H1 (cell line): ENCODE measurements at regions not wholly inside any gene's neighbourhood (a gene's known extent, or its start where the extent isn't known, plus 50 kb on each side); places are given as distances from the start of the nearest gene placed in this dataset.

Experiments
- CTCF ChIA-PET: fragments of 300-600 bp; sonication (Branson Sonifier 250); formaldehyde crosslinking; loops from one replicate; lab custom pipeline; 2021; ENCODE audit not compliant: partially characterized antibody; lab: Charles Lee
- POLR2A ChIA-PET: fragments of 300-600 bp; sonication (Branson Sonifier 250); formaldehyde crosslinking; loops from one replicate; lab custom pipeline; 2021; ENCODE audit warnings: inconsistent platforms; ENCODE audit not compliant: partially characterized antibody; lab: Charles Lee
- DNase-seq, 2 experiments: peaks; one replicate each; pipeline versions ENCODE4 v3.0.0 to v3.0.0-alpha.2; 2010 to 2022; ENCODE audit warnings: low spot score in 2 of 2, low read depth in 1 of 2, mixed read lengths in 1 of 2
- FAIRE-seq: peaks from 2 replicates; lab custom pipeline; 2011; peaks lifted over from hg19 to GRCh38; lab: Jason Lieb, UNC
- H2AFZ ChIP-seq: 2 replicates; pipeline ENCODE4 v1.8.1; 2012; ENCODE audit warnings: low read length, inconsistent platforms
- H2AK5ac ChIP-seq: 2 replicates; pipeline ENCODE4 v1.6.1; 2013; ENCODE audit warnings: low read depth, low read length
- H2BK120ac ChIP-seq: replicated peaks from 2 replicates; pipeline ENCODE3; 2013; ENCODE audit warnings: low read depth, low read length, inconsistent platforms
- H2BK12ac ChIP-seq: 2 replicates; pipeline ENCODE4 v1.6.1; 2013; ENCODE audit warnings: low read depth, low read length
- H2BK15ac ChIP-seq: 2 replicates; pipeline ENCODE4 v1.6.1; 2013; ENCODE audit warnings: low read length
- H2BK20ac ChIP-seq: 2 replicates; pipeline ENCODE4 v1.6.1; 2013; ENCODE audit warnings: low read length
- H2BK5ac ChIP-seq: 2 replicates; pipeline ENCODE4 v1.6.1; 2013; ENCODE audit warnings: low read depth, low read length
- H3K14ac ChIP-seq: 2 replicates; pipeline ENCODE4 v1.6.1; 2013; ENCODE audit warnings: inconsistent platforms; ENCODE audit not compliant: insufficient read length
- H3K18ac ChIP-seq: 2 replicates; pipeline ENCODE4 v1.6.1; 2013; ENCODE audit warnings: low read length; ENCODE audit errors: extremely low read depth
- H3K23ac ChIP-seq: 2 replicates; pipeline ENCODE4 v1.6.1; 2013; ENCODE audit warnings: inconsistent platforms; ENCODE audit not compliant: insufficient read length
- H3K23me2 ChIP-seq: 2 replicates; pipeline ENCODE4 v1.6.1; 2013; ENCODE audit warnings: low read depth, low read length
- H3K27ac ChIP-seq: 2 replicates; pipeline ENCODE4 v1.6.1; 2011; ENCODE audit warnings: low read depth, low read length, inconsistent platforms
- H3K27me3 ChIP-seq, 4 experiments: replicated peaks in 1 of 4; 1 replicate in 1 of 4; 2 replicates in 3 of 4; pipeline versions ENCODE4 v1.6.1 to v1.8.1; 2011 to 2013; ENCODE audit warnings: low read length in 3 of 4, mild to moderate bottlenecking in 3 of 4, inconsistent platforms in 2 of 4, mixed read lengths in 2 of 4, moderate library complexity in 1 of 4; ENCODE audit not compliant: control insufficient read depth in 3 of 4, insufficient read depth in 3 of 4; ENCODE audit errors: extremely low read depth in 1 of 4
- H3K36me3 ChIP-seq, 4 experiments: 2 replicates each; pipeline versions ENCODE4 v1.6.1 to v1.8.1; 2011 to 2013; ENCODE audit warnings: mild to moderate bottlenecking in 4 of 4, low read length in 3 of 4, moderate library complexity in 2 of 4, control low read depth in 1 of 4, inconsistent platforms in 1 of 4; ENCODE audit not compliant: insufficient read depth in 4 of 4, control insufficient read depth in 2 of 4
- H3K4ac ChIP-seq: replicated peaks from 2 replicates; pipeline ENCODE3; 2013; ENCODE audit warnings: low read length, low read depth, mixed read lengths, inconsistent platforms; ENCODE audit not compliant: insufficient read length
- H3K4me1 ChIP-seq, 4 experiments: replicated peaks in 1 of 4; 1 replicate in 1 of 4; 2 replicates in 3 of 4; pipeline versions ENCODE4 v1.6.1 to v1.8.1; 2011 to 2013; ENCODE audit warnings: low read length in 3 of 4, inconsistent platforms in 2 of 4, mixed read lengths in 1 of 4; ENCODE audit not compliant: insufficient read depth in 4 of 4, control insufficient read depth in 3 of 4
- H3K4me2 ChIP-seq, 2 experiments: 2 replicates each; pipeline versions ENCODE4 v1.6.1 to v1.8.1; 2011 to 2013; ENCODE audit warnings: low read depth in 2 of 2, low read length in 2 of 2, control low read depth in 1 of 2, inconsistent platforms in 1 of 2, mild to moderate bottlenecking in 1 of 2; ENCODE audit not compliant: insufficient read depth in 1 of 2
- H3K4me3 ChIP-seq, 4 experiments: fragments of 200-600, 300-600 bp in 1 of 4; sonication (generic), shearing (Covaris generic), sonication (Bioruptor Twin) in 1 of 4; 2 replicates each; pipeline versions ENCODE4 v1.5.1 to v1.8.1; 2011 to 2016; ENCODE audit warnings: low read length in 4 of 4, low read depth in 3 of 4, control low read depth in 2 of 4, inconsistent platforms in 2 of 4, mild to moderate bottlenecking in 2 of 4, mixed read lengths in 1 of 4, moderate library complexity in 1 of 4; ENCODE audit not compliant: insufficient read depth in 2 of 4; ENCODE audit errors: extremely low read depth in 1 of 4
- H3K56ac ChIP-seq: replicated peaks from 2 replicates; pipeline ENCODE3; 2013; ENCODE audit warnings: low read depth, mild to moderate bottlenecking, mixed read lengths, low read length, inconsistent platforms; ENCODE audit not compliant: insufficient read length
- H3K79me1 ChIP-seq: 2 replicates; pipeline ENCODE4 v1.6.1; 2013; ENCODE audit warnings: low read depth, low read length, control low read depth
- H3K79me2 ChIP-seq, 2 experiments: 2 replicates each; pipeline versions ENCODE4 v1.6.1 to v1.8.1; 2012 to 2013; ENCODE audit warnings: low read length in 2 of 2, mild to moderate bottlenecking in 2 of 2, inconsistent platforms in 1 of 2; ENCODE audit not compliant: insufficient read depth in 2 of 2, control insufficient read depth in 1 of 2
- H3K9ac ChIP-seq, 4 experiments: replicated peaks in 1 of 4; 1 replicate in 1 of 4; 2 replicates in 3 of 4; pipeline versions ENCODE4 v1.6.1 to v1.8.1; 2011 to 2013; ENCODE audit warnings: low read depth in 3 of 4, low read length in 3 of 4, control low read depth in 2 of 4, mild to moderate bottlenecking in 2 of 4, moderate library complexity in 2 of 4, inconsistent platforms in 1 of 4; ENCODE audit errors: extremely low read depth in 1 of 4
- H3K9me3 ChIP-seq, 2 experiments: 2 replicates each; pipeline versions ENCODE4 v1.6.1 to v1.8.1; 2012 to 2013; ENCODE audit warnings: mild to moderate bottlenecking in 2 of 2, moderate library complexity in 2 of 2, control low read depth in 1 of 2, inconsistent platforms in 1 of 2, low read depth in 1 of 2, low read length in 1 of 2, mixed read lengths in 1 of 2; ENCODE audit not compliant: insufficient read depth in 2 of 2
- H4K20me1 ChIP-seq, 2 experiments: replicated peaks in 1 of 2; 2 replicates each; pipeline versions ENCODE3 to v1.8.1; 2011 to 2013; ENCODE audit warnings: inconsistent platforms in 2 of 2, low read length in 2 of 2, mild to moderate bottlenecking in 1 of 2; ENCODE audit not compliant: insufficient read depth in 2 of 2, control insufficient read depth in 1 of 2
- H4K5ac ChIP-seq: 2 replicates; pipeline ENCODE4 v1.6.1; 2013; ENCODE audit warnings: low read length, low read depth, mixed read lengths, inconsistent platforms; ENCODE audit not compliant: insufficient read length
- H4K8ac ChIP-seq: 2 replicates; pipeline ENCODE4 v1.8.0; 2013; ENCODE audit warnings: mild to moderate bottlenecking, moderate library complexity, low read length, inconsistent platforms; ENCODE audit not compliant: insufficient read depth; ENCODE audit errors: extremely low read depth
- H4K91ac ChIP-seq: replicated peaks from 2 replicates; pipeline ENCODE3; 2013; ENCODE audit warnings: low read length, mixed read lengths, inconsistent platforms; ENCODE audit not compliant: insufficient read length
- ASH2L ChIP-seq: fragments of 200-600, 300-600 bp; sonication (generic); IDR thresholded peaks from one replicate; pipeline ENCODE4 v1.7.1; 2017; ENCODE audit warnings: low read length
- CTCF ChIP-seq, 3 experiments: IDR thresholded peaks; 1 replicate in 2 of 3; 2 replicates in 1 of 3; pipeline versions ENCODE4 v1.5.1 to v1.6.1; 2011; ENCODE audit warnings: low read length in 3 of 3, mild to moderate bottlenecking in 3 of 3, inconsistent platforms in 2 of 3, low read depth in 1 of 3, moderate library complexity in 1 of 3; ENCODE audit not compliant: insufficient read depth in 1 of 3; ENCODE audit errors: control extremely low read depth in 1 of 3
- FOSL1 ChIP-seq: IDR thresholded peaks from 2 replicates; pipeline ENCODE4 v1.6.1; 2011; ENCODE audit warnings: mild to moderate bottlenecking, low read depth, low read length, moderate library complexity; ENCODE audit not compliant: insufficient read depth
- POLR2AphosphoS5 ChIP-seq: IDR thresholded peaks from 2 replicates; pipeline ENCODE4 v1.6.1; 2011; ENCODE audit warnings: low read depth, low read length
- SIRT6 ChIP-seq: IDR thresholded peaks from one replicate; pipeline ENCODE4 v1.7.1; 2012; ENCODE audit warnings: low read length, inconsistent platforms
- YY1 ChIP-seq: IDR thresholded peaks from 2 replicates; pipeline ENCODE4 v1.6.1; 2011; ENCODE audit warnings: low read depth, mild to moderate bottlenecking, low read length
- WGBS, 2 experiments: shearing (Covaris generic) in 1 of 2; methylation state at CpG; one replicate each; pipeline versions ENCODE4 v1.1.6 to v1.1.7; 2013 to 2015; ENCODE audit warnings: low lambda C conversion rate in 2 of 2, mixed read lengths in 2 of 2, inconsistent platforms in 1 of 2, low coverage in 1 of 2, missing lambda C conversion rate in 1 of 2; ENCODE audit not compliant: insufficient replicate concordance in 2 of 2, insufficient coverage in 1 of 2, insufficient read length in 1 of 2; ENCODE audit errors: extremely low coverage in 1 of 2, missing lambda C conversion rate in 1 of 2; 5-methylcytosine and 5-hydroxymethylcytosine counted together

- Histone ChIP-seq H2BK20ac (no peak overlapping the region), H3K4me2 (no peak overlapping the region), H4K20me1 (no peaks in the 10 kb centered on the region), H3K9me3 (no peaks in the 10 kb centered on the region), H3K79me1 (no peaks in the 10 kb centered on the region), H3K27ac (no peak overlapping the region), H3K4me1 (no peaks in the 10 kb centered on the region), H3K18ac (no peak overlapping the region), H2BK15ac (no peak overlapping the region), H4K8ac (no peak overlapping the region), H2AFZ (no peak overlapping the region), H3K4ac (no peak overlapping the region), H2AK5ac (no peak overlapping the region), H3K14ac (no peak overlapping the region), H2BK5ac (no peak overlapping the region), H3K79me2 (no peaks in the 10 kb centered on the region), H3K27me3 (no peaks in the 10 kb centered on the region; a peak in 2 of 7 replicates), H3K23ac (no peak overlapping the region), H3K9ac (no peak overlapping the region), H4K5ac (no peak overlapping the region), H3K4me3 (no peak overlapping the region), H2BK120ac (no peak overlapping the region), H4K91ac (no peak overlapping the region), H2BK12ac (no peak overlapping the region), H3K23me2 (no peaks in the 10 kb centered on the region), H3K56ac (no peak overlapping the region), H3K36me3 (no peaks in the 10 kb centered on the region)
- DNase-seq (no peak), FAIRE-seq (no peak)
- ChIA-PET CTCF (interaction anchor here (0.7 to 2.9 kb wide), 11 partner anchors 14 to 259 kb away, joined by 3 to 10 read pairs (median 4); no protein-coding TSS in a partner anchor), POLR2A (no interaction called here)
- TF ChIP-seq POLR2AphosphoS5, result no peak
- TF ChIP-seq ASH2L, result no peak
- no peak for TF ChIP-seq FOSL1
- TF ChIP-seq CTCF (IDR thresholded peaks at IDR 0.05; ENCODE audit: control extremely low read depth in 1 of 3, insufficient read depth in 1 of 3, low read depth in 1 of 3, low read length in 3 of 3), result no peak
- no peak for TF ChIP-seq YY1
- TF ChIP-seq SIRT6, result no peak
- 82% methylated on average over 1 of the region's 1 CpG; no CpG with 5 or more reads in 1 of the 2 experiments for WGBS, 2 experiments
Observed at GRCh38 chr10:124253006-124253405, 159.6 kb upstream of the CHST15 start.
